HepG2 (cell line): ENCODE measurements at regions not wholly inside any gene's neighbourhood (a gene's known extent, or its start where the extent isn't known, plus 50 kb on each side); places are given as distances from the start of the nearest gene placed in this dataset.

Source experiments
- ATAC-seq: fragments of 200-7000 bp; cut with Tn5 transposase; 3 replicates; pipeline ENCODE4 v1.9.1; 2020; ENCODE audit warnings: mild to moderate bottlenecking, moderate library complexity
- BruUV-seq: library from RNA; stranded (reverse); fragments of 400-500 nt; replicated peaks from 2 replicates; lab custom pipeline; 2021; lab: Mats Ljungman, UMichigan
- CTCF ChIA-PET: fragments of 300-600 bp; formaldehyde crosslinking; extraction: SDS; loops from one replicate; lab custom pipeline; 2021; ENCODE audit warnings: low total read pairs, inconsistent platforms, low intra/inter-chr PET ratio; lab: Yijun Ruan, JAX
- POLR2A ChIA-PET: fragments of 350-600 bp; sonication (Branson Sonifier 250); formaldehyde crosslinking; loops from one replicate; lab custom pipeline; 2020; ENCODE audit warnings: antibody characterized with exemption, inconsistent platforms; lab: Yijun Ruan, JAX
- DNase-seq: peaks from one replicate; pipeline ENCODE4 v3.0.0-alpha.2; 2015; ENCODE audit warnings: low spot score
- FAIRE-seq: peaks from 3 replicates; lab custom pipeline; 2011; peaks lifted over from hg19 to GRCh38; lab: Jason Lieb, UNC
- H2AFZ ChIP-seq: one replicate; pipeline ENCODE4 v1.6.1; 2011; ENCODE audit warnings: low read length, inconsistent platforms
- H3K27ac ChIP-seq: fragments of 300-600 bp; 3 replicates; pipeline ENCODE4 v1.8.0; 2011; ENCODE audit warnings: mixed run types, mild to moderate bottlenecking, mixed read lengths, low read length, inconsistent platforms; ENCODE audit not compliant: insufficient read depth; ENCODE audit errors: extremely low read length
- H3K27me3 ChIP-seq, 2 experiments: fragments of 200-600 bp in 1 of 2; 2 replicates in 1 of 2; 3 replicates in 1 of 2; pipeline versions ENCODE4 v1.6.0 to v1.8.0; 2011; ENCODE audit warnings: low read length in 2 of 2, mild to moderate bottlenecking in 2 of 2, moderate library complexity in 2 of 2, inconsistent platforms in 1 of 2; ENCODE audit not compliant: insufficient read depth in 2 of 2, control insufficient read depth in 1 of 2
- H3K36me3 ChIP-seq, 2 experiments: fragments of 200-600 bp in 1 of 2; replicated peaks in 1 of 2; 2 replicates in 1 of 2; 3 replicates in 1 of 2; pipeline versions ENCODE4 v1.5.1 to v1.8.0; 2011; ENCODE audit warnings: low read length in 2 of 2, inconsistent platforms in 1 of 2; ENCODE audit not compliant: insufficient read depth in 2 of 2, control insufficient read depth in 1 of 2
- H3K4me1 ChIP-seq: 2 replicates; pipeline ENCODE4 v1.5.1; 2012; ENCODE audit warnings: low read length, inconsistent platforms; ENCODE audit not compliant: insufficient read depth
- H3K4me2 ChIP-seq: 2 replicates; pipeline ENCODE4 v1.6.0; 2011; ENCODE audit warnings: low read depth, low read length, inconsistent platforms
- H3K4me3 ChIP-seq, 3 experiments: fragments of 200-600 bp in 1 of 3; sonication (generic), shearing (Covaris generic) in 1 of 3; replicated peaks in 1 of 3; 2 replicates each; pipeline ENCODE4 v1.5.1; 2011 to 2016; ENCODE audit warnings: low read length in 3 of 3, inconsistent platforms in 2 of 3, low read depth in 2 of 3, mild to moderate bottlenecking in 2 of 3, control low read depth in 1 of 3, mixed read lengths in 1 of 3; ENCODE audit not compliant: insufficient read depth in 1 of 3
- H3K79me2 ChIP-seq: one replicate; pipeline ENCODE4 v1.6.1; 2011; ENCODE audit warnings: low read length, inconsistent platforms; ENCODE audit not compliant: insufficient read depth
- H3K9ac ChIP-seq: 2 replicates; pipeline ENCODE4 v1.6.0; 2011; ENCODE audit warnings: mild to moderate bottlenecking, low read depth, low read length, inconsistent platforms; ENCODE audit not compliant: insufficient read depth
- H3K9me3 ChIP-seq: 2 replicates; pipeline ENCODE4 v1.5.1; 2012; ENCODE audit warnings: mild to moderate bottlenecking, low read length
- H4K20me1 ChIP-seq: 2 replicates; pipeline ENCODE4 v1.6.0; 2011; ENCODE audit warnings: inconsistent platforms, mild to moderate bottlenecking, low read length, moderate library complexity; ENCODE audit not compliant: insufficient read depth
- AFF4 ChIP-seq: sonication (generic); formaldehyde crosslinking; IDR thresholded peaks from 2 replicates; pipeline ENCODE4 v1.4.0; 2020; ENCODE audit warnings: missing genetic modification reagents
- GZF1 ChIP-seq: sonication (generic); formaldehyde crosslinking; IDR thresholded peaks from 2 replicates; pipeline ENCODE4 v1.5.1; 2020; ENCODE audit warnings: mild to moderate bottlenecking, missing genetic modification reagents
- MBD4 ChIP-seq: IDR thresholded peaks from 2 replicates; pipeline ENCODE4 v1.6.1; 2012; ENCODE audit warnings: low read length, inconsistent platforms, borderline replicate concordance
- PLRG1 ChIP-seq: fragments of 450-650 bp; conservative IDR thresholded peaks from 2 replicates; pipeline ENCODE4 v1.6.1; 2016
- RELA ChIP-seq: sonication (generic); formaldehyde crosslinking; IDR thresholded peaks from 2 replicates; pipeline ENCODE4 v1.4.0; 2020; ENCODE audit warnings: missing genetic modification reagents
- SMARCE1 ChIP-seq: fragments of 450-650 bp; IDR thresholded peaks from 2 replicates; pipeline ENCODE4 v1.6.1; 2017; ENCODE audit warnings: borderline replicate concordance
- SOX13 ChIP-seq, 3 experiments: fragments of 450-650 bp in 1 of 3; sonication (generic) in 1 of 3; formaldehyde crosslinking in 1 of 3; IDR thresholded peaks in 2 of 3; conservative IDR thresholded peaks in 1 of 3; 2 replicates each; pipeline versions ENCODE4 v1.5.0 to v1.6.1; 2016 to 2020; ENCODE audit warnings: antibody characterized with exemption in 1 of 3, mild to moderate bottlenecking in 1 of 3, missing compliant biosample characterization in 1 of 3, missing genetic modification reagents in 1 of 3, moderate library complexity in 1 of 3
- STAG1 ChIP-seq: sonication (generic); formaldehyde crosslinking; IDR thresholded peaks from 2 replicates; pipeline ENCODE4 v1.4.0; 2020; ENCODE audit warnings: missing genetic modification reagents
- TMF1 ChIP-seq: sonication (generic); formaldehyde crosslinking; IDR thresholded peaks from 2 replicates; pipeline ENCODE4 v1.8.1; 2022; ENCODE audit warnings: low read depth, missing genetic modification reagents
- ZBTB2 ChIP-seq: sonication (generic); formaldehyde crosslinking; IDR thresholded peaks from 2 replicates; pipeline ENCODE4 v1.8.0; 2022; ENCODE audit warnings: low read depth, missing genetic modification reagents
- ZKSCAN5 ChIP-seq: sonication (generic); formaldehyde crosslinking; IDR thresholded peaks from 2 replicates; pipeline ENCODE4 v1.5.1; 2020; ENCODE audit warnings: mild to moderate bottlenecking, missing genetic modification reagents
- ZNF432 ChIP-seq: sonication (generic); formaldehyde crosslinking; IDR thresholded peaks from 2 replicates; pipeline ENCODE4 v1.5.0; 2020; ENCODE audit warnings: missing genetic modification reagents, mild to moderate bottlenecking, borderline replicate concordance
- ZNF577 ChIP-seq: sonication (generic); formaldehyde crosslinking; IDR thresholded peaks from 2 replicates; pipeline ENCODE4 v1.4.0; 2020; ENCODE audit warnings: mild to moderate bottlenecking, low read depth, missing genetic modification reagents, borderline replicate concordance
- ZNF672 ChIP-seq: sonication (generic); formaldehyde crosslinking; IDR thresholded peaks from 2 replicates; pipeline ENCODE4 v1.8.1; 2022; ENCODE audit warnings: missing genetic modification reagents
- WGBS: methylation state at CpG from one replicate; pipeline ENCODE4 v1.1.6; 2017; ENCODE audit warnings: low lambda C conversion rate; 5-methylcytosine and 5-hydroxymethylcytosine counted together
- in situ Hi-C: cut with HindIII; loops from 2 replicates; pipeline ENCODE4 v1.10.0; 2017; ENCODE audit warnings: low pct_unique_long_range_greater_than_20kb; ENCODE audit not compliant: extremely low pct_ligation_motif_present
- intact Hi-C: fragments of 100-400 bp; cut with micrococcal nuclease; formaldehyde crosslinking; loops from one replicate; pipeline ENCODE4 v1.10.0; 2022; ENCODE audit not compliant: unreplicated experiment

DNA sequence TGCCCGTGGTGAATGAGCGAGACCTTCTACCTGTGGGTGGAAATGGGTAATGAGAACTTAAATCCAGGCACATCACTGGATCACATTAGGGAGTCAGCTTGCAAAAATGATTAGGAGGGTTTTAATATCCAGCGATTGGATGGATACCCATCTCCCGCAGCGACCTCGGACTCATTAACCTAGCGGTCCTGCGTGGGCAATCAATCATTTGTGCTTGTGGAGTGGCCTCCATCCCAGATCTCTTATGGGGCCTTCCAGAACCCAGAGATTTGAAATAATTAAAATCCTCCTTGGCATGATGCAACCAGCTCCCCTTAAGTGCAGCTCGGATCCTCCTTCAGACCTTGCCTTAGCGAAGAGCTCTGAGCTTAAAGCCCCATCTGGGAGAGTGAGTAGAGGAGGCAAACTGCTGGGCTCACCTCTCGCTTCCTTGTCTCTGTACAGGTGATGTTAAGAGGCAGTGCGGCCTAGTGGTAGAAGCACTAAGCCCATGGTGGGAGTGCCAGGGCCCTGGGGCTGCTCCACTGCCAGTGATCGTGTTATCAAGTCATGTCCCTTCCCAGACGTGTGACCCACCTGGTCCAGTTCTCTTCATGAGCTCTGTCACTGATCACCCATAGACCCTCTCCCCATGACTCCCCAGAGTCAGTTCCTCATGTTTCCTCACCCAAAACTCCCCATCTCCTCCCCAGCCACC lies 285.2 kb upstream of the TLE3 start:
- ChIA-PET POLR2A (no interaction called here), CTCF (no interaction called here)
- WGBS, result 75% methylated on average over 10 of the region's 14 CpGs
- Histone ChIP-seq H3K9me3 (no peaks in the 10 kb centered on the region), H3K9ac (no peak overlapping the region), H3K79me2 (no peaks in the 10 kb centered on the region), H4K20me1 (no peaks in the 10 kb centered on the region), H3K4me3 (no peak overlapping the region), H2AFZ (no peak overlapping the region), H3K4me2 (no peak overlapping the region), H3K27me3 (peaks cover 0 to 10% of the 10 kb centered on the region in 2 experiments; a peak in 1 of 5 replicates), H3K36me3 (no peaks in the 10 kb centered on the region), H3K27ac (no peak overlapping the region), H3K4me1 (no peaks in the 10 kb centered on the region)
- FAIRE-seq (no peak), DNase-seq (no peak), ATAC-seq (no peak)
- no TSS peak for BruUV-seq
- intact Hi-C loops (no loop called here), in situ Hi-C loops (no loop called here)
- TF ChIP-seq PLRG1 (no peak), ZNF577 (CRISPR knock-in tag) (no peak), SMARCE1 (no peak), RELA (no peak), SOX13 (IDR thresholded peaks at IDR 0.05) (no peak), SOX13 (CRISPR knock-in tag; conservative IDR thresholded peaks at IDR 0.05 in 1 of 2, IDR thresholded peaks at IDR 0.05 in 1 of 2) (no peak), ZNF672 (CRISPR knock-in tag) (no peak), MBD4 (no peak), ZKSCAN5 (CRISPR knock-in tag) (no peak), STAG1 (CRISPR knock-in tag) (no peak), GZF1 (no peak), AFF4 (CRISPR knock-in tag) (no peak), TMF1 (CRISPR knock-in tag) (no peak), ZBTB2 (no peak), ZNF432 (no peak)
